GM10266 (cell line): ENCODE measurements at regions not wholly inside any gene's neighbourhood (a gene's known extent, or its start where the extent isn't known, plus 50 kb on each side); places are given as distances from the start of the nearest gene placed in this dataset.
A peak's percentile ranks its signal among the peaks of the same experiment; 100 is the strongest.

Source experiments
- DNase-seq: peaks from one replicate; pipeline ENCODE4 v3.0.0; 2012; ENCODE audit errors: extremely low spot score
- TF ChIP-seq, protein P1 (sequence below): IDR thresholded peaks from 2 replicates; pipeline ENCODE4 v1.5.1; 2012; ENCODE audit warnings: mild to moderate bottlenecking, low read depth; ENCODE audit not compliant: control insufficient read depth, insufficient read depth; ENCODE audit errors: missing control alignments

DNA sequence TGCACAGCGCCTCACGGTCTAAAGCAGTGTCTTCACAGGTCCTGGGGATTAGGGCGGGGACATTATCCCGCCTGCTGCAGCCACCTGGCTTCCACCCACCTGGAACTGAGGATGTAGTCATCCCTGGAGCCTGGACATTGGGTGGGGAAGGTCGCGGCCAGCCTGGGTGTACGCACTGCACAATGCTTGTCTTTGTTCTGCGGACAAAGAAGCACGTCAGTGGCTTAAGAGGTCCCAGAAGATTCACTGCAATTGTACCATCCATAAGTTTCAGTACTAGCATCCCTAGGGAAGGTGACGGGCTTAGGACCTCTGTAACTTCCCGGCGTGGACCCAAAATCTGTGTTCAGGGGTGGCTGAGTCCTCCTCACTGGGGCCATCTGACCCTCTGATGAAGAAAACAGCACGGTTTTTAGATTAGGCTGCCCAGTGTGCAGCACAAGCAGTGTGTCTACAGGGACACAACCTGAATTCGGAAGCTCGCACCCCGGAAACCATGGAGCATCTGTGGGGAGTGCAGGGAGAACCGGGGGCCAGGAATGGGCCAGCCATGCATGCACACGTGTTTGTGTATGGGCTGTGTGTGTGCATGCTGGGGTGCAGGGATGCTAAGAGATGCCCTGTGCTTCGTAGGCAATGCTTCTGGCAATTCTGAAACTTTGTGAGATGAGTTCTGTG, 342.6 kb upstream of the B3GAT1 start:
- TF ChIP-seq, protein P1, sequence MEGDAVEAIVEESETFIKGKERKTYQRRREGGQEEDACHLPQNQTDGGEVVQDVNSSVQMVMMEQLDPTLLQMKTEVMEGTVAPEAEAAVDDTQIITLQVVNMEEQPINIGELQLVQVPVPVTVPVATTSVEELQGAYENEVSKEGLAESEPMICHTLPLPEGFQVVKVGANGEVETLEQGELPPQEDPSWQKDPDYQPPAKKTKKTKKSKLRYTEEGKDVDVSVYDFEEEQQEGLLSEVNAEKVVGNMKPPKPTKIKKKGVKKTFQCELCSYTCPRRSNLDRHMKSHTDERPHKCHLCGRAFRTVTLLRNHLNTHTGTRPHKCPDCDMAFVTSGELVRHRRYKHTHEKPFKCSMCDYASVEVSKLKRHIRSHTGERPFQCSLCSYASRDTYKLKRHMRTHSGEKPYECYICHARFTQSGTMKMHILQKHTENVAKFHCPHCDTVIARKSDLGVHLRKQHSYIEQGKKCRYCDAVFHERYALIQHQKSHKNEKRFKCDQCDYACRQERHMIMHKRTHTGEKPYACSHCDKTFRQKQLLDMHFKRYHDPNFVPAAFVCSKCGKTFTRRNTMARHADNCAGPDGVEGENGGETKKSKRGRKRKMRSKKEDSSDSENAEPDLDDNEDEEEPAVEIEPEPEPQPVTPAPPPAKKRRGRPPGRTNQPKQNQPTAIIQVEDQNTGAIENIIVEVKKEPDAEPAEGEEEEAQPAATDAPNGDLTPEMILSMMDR, result no peak
- DNase-seq, result no peak

DNA sequence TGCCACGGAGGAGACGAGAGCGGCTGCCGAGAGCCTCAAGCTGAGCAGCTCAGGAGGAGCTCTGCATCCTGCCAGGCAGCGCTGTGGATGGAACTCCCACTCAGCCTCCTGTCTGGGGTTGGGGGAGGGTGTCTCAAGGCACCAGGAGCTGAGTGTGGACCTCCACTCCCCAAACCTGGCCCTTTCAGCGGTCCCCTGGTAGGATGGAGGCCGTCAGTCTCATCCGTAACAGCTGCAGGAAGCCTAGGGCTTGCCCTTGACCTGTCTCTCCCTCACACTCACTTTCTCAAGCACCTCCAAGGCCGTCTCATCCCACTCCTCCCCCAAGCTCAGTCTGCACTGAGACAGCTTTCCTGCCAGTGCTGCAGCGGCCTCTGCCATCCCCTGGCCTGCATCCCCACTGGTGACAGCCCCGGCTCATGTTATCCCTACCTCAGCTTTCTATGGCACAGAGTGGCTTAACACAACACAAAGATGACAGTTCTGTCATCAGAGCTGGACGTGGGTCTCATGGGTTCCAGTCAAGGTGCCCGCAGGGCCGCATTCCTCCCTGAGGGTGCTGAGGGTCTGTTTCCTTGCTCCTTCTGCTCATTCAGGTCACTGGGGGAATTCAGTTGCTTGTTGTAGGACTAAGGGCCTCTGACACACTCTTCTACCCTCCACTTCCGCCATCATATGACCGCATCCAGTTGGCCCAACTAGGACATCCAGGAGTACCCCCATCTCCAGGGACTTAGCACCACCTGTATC, 341.9 kb upstream of the B3GAT1 start:
- TF ChIP-seq, protein P1, result no peak
- DNase-seq, result peak; percentile 3

DNA sequence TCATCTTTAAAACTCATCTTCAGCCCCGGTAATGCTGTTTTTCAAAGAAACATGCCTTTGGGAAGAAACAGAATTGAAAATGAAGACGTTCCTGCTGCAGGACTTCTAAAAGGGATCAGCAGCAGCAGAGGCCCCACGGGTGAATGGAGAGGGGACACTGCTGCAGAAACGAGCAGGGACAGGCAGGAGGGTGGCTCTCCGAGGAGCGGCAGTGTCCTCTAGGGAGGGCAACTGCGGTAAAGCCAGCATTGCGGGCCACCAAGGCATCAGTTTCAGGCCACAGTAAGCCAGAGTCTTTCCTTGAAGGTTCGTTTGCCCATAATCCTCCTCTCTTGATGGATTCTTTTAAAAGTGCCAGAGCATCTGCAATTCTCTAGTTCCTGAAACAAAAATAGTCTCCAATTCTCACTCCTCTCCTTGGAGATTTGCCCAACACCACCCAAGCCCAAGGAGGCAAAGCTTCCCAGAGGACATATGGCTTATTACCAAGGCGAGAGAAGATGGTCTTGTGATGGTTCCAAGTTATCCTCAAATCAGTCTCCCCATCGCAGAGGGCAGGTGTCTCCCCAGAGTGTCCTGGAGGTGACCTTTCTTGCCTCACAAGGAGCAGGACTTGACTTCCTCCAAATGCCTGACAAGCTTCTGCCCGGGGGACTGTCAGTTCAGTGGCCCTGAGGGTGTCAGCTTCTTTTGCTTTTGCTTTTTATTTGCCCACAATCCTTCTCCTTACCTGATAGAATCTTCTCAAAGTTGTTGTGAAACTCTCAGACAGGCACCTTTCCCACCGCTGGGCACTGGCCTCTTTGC, 341.1 kb upstream of the B3GAT1 start:
- peak; percentile 5 for DNase-seq
- TF ChIP-seq, protein P1, result no peak

DNA sequence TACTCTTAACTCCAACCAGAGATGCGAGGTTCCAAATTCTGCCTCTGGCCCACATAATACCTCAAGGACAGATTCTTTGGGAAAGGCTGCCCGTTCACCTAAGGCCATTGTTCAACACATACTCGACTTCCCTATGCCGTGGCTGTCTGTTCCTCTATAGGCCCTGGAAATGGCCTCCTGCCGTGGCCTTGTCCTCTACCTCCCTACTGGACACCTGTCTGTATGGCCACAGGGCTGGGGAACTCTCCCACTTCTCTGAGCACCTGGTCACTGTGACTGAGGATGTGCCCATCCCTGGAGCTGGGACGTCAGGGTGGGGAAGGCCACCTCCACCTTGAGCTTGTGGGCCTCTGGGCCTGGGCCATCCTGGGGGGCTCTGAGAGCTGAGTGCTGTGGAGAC, 340.5 kb upstream of the B3GAT1 start:
- TF ChIP-seq, protein P1, result no peak

DNA sequence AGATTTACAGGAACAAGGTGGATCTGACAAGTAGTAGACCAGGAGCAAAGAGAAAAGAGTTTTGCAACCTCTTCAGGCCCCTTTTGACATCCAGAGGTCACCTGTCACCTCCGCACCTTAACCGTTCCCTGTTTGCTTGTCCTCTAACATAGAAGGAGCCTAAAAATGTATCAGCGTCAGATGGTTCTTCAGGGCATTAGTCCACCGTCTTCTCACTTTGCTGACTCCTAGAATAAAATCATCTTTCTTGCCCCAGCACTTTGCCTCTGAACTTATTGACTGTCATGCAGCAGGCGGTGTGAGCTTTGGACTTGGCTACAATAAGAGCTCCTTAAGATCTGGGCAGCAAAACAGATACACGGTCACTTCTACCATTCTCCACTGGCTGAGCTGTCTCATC, 339.7 kb upstream of the B3GAT1 start:
- DNase-seq, result no peak
- TF ChIP-seq, protein P1, result no peak

More for the DNA sequence above, 340.5 kb upstream of the B3GAT1 start:
- DNase-seq, result no peak

DNA sequence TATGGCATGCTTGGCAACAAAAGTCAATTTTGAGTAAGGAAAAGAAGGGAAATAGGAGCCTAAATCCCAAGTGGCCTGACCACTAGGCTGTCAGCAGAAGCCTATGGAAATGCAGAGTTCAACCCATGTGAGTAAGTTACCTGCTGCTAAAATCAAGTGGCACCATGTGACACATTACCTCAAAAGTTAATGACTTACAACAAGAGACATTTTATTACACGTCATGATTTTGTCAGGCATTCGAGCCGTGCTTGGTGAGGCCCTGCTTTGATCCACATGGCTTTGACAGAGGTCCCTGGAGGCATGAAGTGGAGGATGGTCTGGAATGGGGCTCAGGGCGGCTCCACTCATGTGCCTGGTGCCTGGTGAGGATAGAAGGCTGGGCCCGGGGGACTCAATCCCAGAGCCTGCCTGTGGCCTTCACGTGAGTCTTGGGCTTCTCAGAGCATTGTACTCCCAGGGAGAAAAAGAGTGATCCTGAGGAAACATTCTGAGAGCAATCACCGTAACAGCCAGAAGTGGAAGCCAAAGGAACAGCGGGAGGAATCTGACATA, 339.1 kb upstream of the B3GAT1 start:
- no peak for DNase-seq
- TF ChIP-seq, protein P1, result no peak

DNA sequence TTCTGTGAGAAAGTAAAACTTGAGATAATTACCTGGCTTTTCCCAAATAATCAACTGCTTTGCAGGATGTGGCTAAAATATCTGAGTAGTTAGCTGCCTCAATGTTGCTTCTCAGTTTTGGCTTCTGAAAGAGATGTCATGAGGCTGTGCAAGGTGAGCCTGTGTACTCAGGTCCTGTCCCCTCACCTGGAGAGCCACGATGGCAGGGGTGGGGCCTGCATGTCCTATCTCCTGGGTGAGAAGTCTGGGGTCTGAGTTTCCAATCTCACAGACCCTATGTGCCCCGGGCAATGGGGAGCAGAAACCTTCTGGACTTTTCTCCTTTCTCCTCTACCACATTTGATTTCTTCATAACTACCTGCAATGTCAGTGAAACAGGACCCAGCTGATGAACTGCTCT, 338.6 kb upstream of the B3GAT1 start:
- TF ChIP-seq, protein P1, result no peak
- DNase-seq, result no peak
